HG03575 (cell line): ENCODE measurements at regions not wholly inside any gene's neighbourhood (a gene's known extent, or its start where the extent isn't known, plus 50 kb on each side); places are given as distances from the start of the nearest gene placed in this dataset.
A peak's percentile ranks its signal among the peaks of the same experiment; 100 is the strongest.

Source experiments
- ATAC-seq: cut with Tn5 transposase; IDR thresholded peaks from one replicate; pipeline ENCODE4 v1.9.1; 2021; ENCODE audit not compliant: unreplicated experiment, insufficient number of reproducible peaks, low FRiP score; ENCODE audit errors: extremely low read depth

GRCh38 chr6:141641406-141641805 is 491.3 kb upstream of the GJE1 start:
- ATAC-seq, result no peak

GRCh38 chr6:141635621-141636020 is 497.1 kb upstream of the GJE1 start:
- no peak for ATAC-seq

- ATAC-seq, result no peak
These were observed 498.5 kb upstream of the GJE1 start for GRCh38 chr6:141634269-141634668.

- no peak for ATAC-seq
These were observed 508.4 kb upstream of the GJE1 start for GRCh38 chr6:141624301-141624700.

- ATAC-seq, result no peak
These were observed 514.5 kb upstream of the GJE1 start for GRCh38 chr6:141618180-141618581.

- ATAC-seq, result no peak
These were observed 522.0 kb upstream of the GJE1 start for GRCh38 chr6:141610741-141611140.

- ATAC-seq, result no peak
These were observed 524.8 kb upstream of the GJE1 start for GRCh38 chr6:141607956-141608355.

- no peak for ATAC-seq
These were observed 534.2 kb upstream of the GJE1 start for GRCh38 chr6:141598487-141598886.

GRCh38 chr6:141594874-141595273 is 537.9 kb upstream of the GJE1 start:
- ATAC-seq, result no peak

GRCh38 chr6:141593311-141593710 is 539.4 kb upstream of the GJE1 start:
- ATAC-seq, result no peak

GRCh38 chr6:141587482-141588266 is 545.1 kb upstream of the GJE1 start:
- no peak for ATAC-seq

GRCh38 chr6:141580988-141581552 is 551.7 kb upstream of the GJE1 start:
- no peak for ATAC-seq

- ATAC-seq, result no peak
These were observed 552.6 kb upstream of the GJE1 start for GRCh38 chr6:141580131-141580530.

GRCh38 chr6:141576751-141577150 is 556.0 kb upstream of the GJE1 start:
- no peak for ATAC-seq

- ATAC-seq, result peak; percentile 59
These were observed 569.6 kb upstream of the GJE1 start for GRCh38 chr6:141562851-141563763.

GRCh38 chr6:141562186-141562811 is 570.4 kb upstream of the GJE1 start:
- no peak for ATAC-seq

- ATAC-seq, result no peak
These were observed 571.6 kb upstream of the GJE1 start for GRCh38 chr6:141561154-141561553.

- ATAC-seq, result no peak
These were observed 580.3 kb upstream of the GJE1 start for GRCh38 chr6:141552463-141552862.

- ATAC-seq, result no peak
These were observed 580.7 kb upstream of the GJE1 start for GRCh38 chr6:141552031-141552430.
